ENCODE measurements at regions not wholly inside any gene's neighbourhood (a gene's known extent, or its start where the extent isn't known, plus 50 kb on each side); places are given as distances from the start of the nearest gene placed in this dataset.

- no peak overlapping the region for H3K27ac ChIP-seq
- TF ChIP-seq CTCF (IDR thresholded peaks at IDR 0.05), result no peak
- no peak overlapping the region for H3K4me3 ChIP-seq
- DNase-seq (ENCODE audit: low spot score), result no peak
Measured at GRCh38 chr2:114185501-114185900, 256.9 kb upstream of the DPP10 start.

- TF ChIP-seq CTCF (IDR thresholded peaks at IDR 0.05), result no peak
- no peak overlapping the region for H3K4me3 ChIP-seq
- no peak overlapping the region for H3K27ac ChIP-seq
- no peak for DNase-seq (ENCODE audit: low spot score)
Measured at GRCh38 chr2:114192362-114192761, 250.1 kb upstream of the DPP10 start.

- Histone ChIP-seq H3K4me3 (no peak overlapping the region), H3K27ac (no peak overlapping the region)
- DNase-seq (ENCODE audit: low spot score), result no peak
- no peak for TF ChIP-seq CTCF (IDR thresholded peaks at IDR 0.05)
Measured at GRCh38 chr2:114201781-114202180, 240.7 kb upstream of the DPP10 start.

- TF ChIP-seq CTCF (IDR thresholded peaks at IDR 0.05), result no peak
- DNase-seq (ENCODE audit: low spot score), result no peak
- Histone ChIP-seq H3K27ac (no peak overlapping the region), H3K4me3 (no peak overlapping the region)
Measured at GRCh38 chr2:114203679-114204078, 238.8 kb upstream of the DPP10 start.

GRCh38 chr2:114213808-114214207 is 228.6 kb upstream of the DPP10 start:
- Histone ChIP-seq H3K27ac (no peak overlapping the region), H3K4me3 (no peak overlapping the region)
- no peak for DNase-seq (ENCODE audit: low spot score)
- no peak for TF ChIP-seq CTCF (IDR thresholded peaks at IDR 0.05)

GRCh38 chr2:114218383-114218782 is 224.1 kb upstream of the DPP10 start:
- Histone ChIP-seq H3K27ac (no peak overlapping the region), H3K4me3 (no peak overlapping the region)
- TF ChIP-seq CTCF (IDR thresholded peaks at IDR 0.05), result no peak
- no peak for DNase-seq (ENCODE audit: low spot score)

- no peak for DNase-seq (ENCODE audit: low spot score)
- Histone ChIP-seq H3K27ac (no peak overlapping the region), H3K4me3 (no peak overlapping the region)
- TF ChIP-seq CTCF (IDR thresholded peaks at IDR 0.05), result no peak
Measured at GRCh38 chr2:114219456-114219855, 223.0 kb upstream of the DPP10 start.

Measured in coronary artery (tissue), 2 donors.